ENCODE measurements at regions not wholly inside any gene's neighbourhood (a gene's known extent, or its start where the extent isn't known, plus 50 kb on each side); places are given as distances from the start of the nearest gene placed in this dataset.

GRCh38 chr6:144652292-144652891, 367.3 kb downstream of the UTRN start (continued):
- TF ChIP-seq TFDP2 (CRISPR knock-in tag; IDR thresholded peaks at IDR 0.05) (no peak), KDM5A (IDR thresholded peaks at IDR 0.05; ENCODE audit: borderline replicate concordance, low read length) (no peak), PAWR (CRISPR knock-in tag; IDR thresholded peaks at IDR 0.05; ENCODE audit: borderline replicate concordance) (no peak), ZNF275 (CRISPR knock-in tag; IDR thresholded peaks at IDR 0.05; ENCODE audit: borderline replicate concordance) (no peak; the same call in 1 of the 2 replicates), PRDM15 (CRISPR knock-in tag; IDR thresholded peaks at IDR 0.05) (no peak), ZMYM2 (CRISPR knock-in tag; IDR thresholded peaks at IDR 0.05) (no peak), NFE2 (CRISPR knock-in tag; IDR thresholded peaks at IDR 0.05) (no peak), HBP1 (CRISPR knock-in tag; IDR thresholded peaks at IDR 0.05; ENCODE audit: low read depth) (no peak), STAT6 (CRISPR knock-in tag; IDR thresholded peaks at IDR 0.05; ENCODE audit: borderline replicate concordance) (peak; percentile 74; the same call in 1 of the 2 replicates), FOXM1 (CRISPR knock-in tag; IDR thresholded peaks at IDR 0.05) (no peak), IKZF5 (CRISPR knock-in tag; IDR thresholded peaks at IDR 0.05) (no peak; the same call in 1 of the 2 replicates), ZNF883 (CRISPR knock-in tag; IDR thresholded peaks at IDR 0.05; ENCODE audit: not compliant biosample characterization) (no peak), ATF1 (CRISPR knock-in tag; IDR thresholded peaks at IDR 0.05) (peak; percentile 35; the same call in 1 of the 2 replicates), CREM (IDR thresholded peaks at IDR 0.05) (peak; percentile 68), CREM (CRISPR knock-in tag; IDR thresholded peaks at IDR 0.05) (no peak), ATF2 (CRISPR knock-in tag; IDR thresholded peaks at IDR 0.05) (no peak)

Measured in HepG2 (cell line).